GM18498 (cell line): ENCODE measurements at regions not wholly inside any gene's neighbourhood (a gene's known extent, or its start where the extent isn't known, plus 50 kb on each side); places are given as distances from the start of the nearest gene placed in this dataset.
"Not testable (repeated sequence)": the region's sequence is repeated elsewhere in the genome, so short reads cannot be mapped to it uniquely, and the experiment has no call there.

Experiments used
- ATAC-seq: cut with Tn5 transposase; IDR thresholded peaks from one replicate; pipeline ENCODE4 v1.9.1; 2021; ENCODE audit warnings: mild to moderate bottlenecking, moderate library complexity; ENCODE audit not compliant: unreplicated experiment

DNA sequence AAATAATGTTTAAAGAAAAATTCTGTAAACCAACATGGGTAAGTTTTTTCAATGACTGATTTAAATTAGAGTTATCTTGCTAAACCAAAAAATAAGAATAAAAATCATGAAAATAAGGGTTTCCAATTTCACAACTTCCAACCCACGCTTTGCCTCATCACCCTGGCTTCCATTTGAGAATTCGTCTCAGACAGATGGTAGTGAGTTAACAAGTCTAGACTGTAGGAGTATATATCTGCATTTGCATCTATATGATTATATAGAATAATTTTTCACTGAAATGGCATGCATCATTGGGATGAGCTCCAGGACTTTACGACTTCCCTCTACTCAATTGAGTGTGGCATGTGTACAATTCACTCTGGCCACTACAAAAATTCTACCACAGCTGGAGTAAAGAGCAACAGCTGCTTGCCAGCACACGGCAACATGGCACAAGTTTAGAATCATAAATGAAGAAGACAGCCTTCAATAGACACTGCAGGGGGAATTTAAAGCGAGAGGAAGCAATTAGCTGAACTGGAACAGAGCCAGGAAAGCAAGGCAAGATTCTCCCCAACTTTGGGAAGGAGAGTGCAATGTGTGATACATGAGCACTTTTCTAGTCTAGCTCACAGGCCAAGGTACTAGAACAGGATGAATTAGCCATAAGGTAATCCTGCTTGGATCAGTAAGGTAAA, 1673.5 kb upstream of the CELF4 start:
- ATAC-seq = no peak

DNA sequence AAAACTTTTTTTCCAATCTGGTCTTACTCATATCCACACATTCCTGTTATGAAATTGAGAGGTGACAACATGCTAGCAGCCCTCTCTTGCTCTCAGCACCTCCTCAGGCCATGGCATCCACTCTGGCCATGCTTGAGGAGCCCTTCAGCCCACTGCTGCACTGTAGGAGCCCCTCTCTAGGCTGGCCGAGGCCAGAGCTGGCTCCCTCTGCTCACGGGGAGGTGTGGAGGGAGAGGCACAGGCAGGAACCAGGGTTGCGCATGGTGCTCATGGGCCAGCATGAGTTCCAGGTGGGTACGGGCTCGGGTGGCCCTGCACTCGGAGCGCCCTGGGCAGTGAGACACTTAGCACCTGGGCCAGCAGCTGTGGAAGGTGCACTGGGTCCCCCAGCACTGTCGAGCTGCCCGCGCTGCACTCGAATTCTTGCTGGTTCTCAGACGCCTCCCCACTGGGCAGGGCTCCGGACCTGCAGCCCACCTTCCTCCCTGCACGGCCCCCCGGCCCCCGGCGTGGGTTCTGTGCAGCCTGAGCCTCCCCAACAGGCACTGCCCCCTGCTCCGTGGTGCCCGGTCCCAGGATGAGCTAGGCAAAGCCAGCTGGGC, 1669.6 kb upstream of the CELF4 start:
- no peak for ATAC-seq

GRCh38 chr18:39232937-39233336, 1667.3 kb upstream of the CELF4 start:
- ATAC-seq = no peak

DNA sequence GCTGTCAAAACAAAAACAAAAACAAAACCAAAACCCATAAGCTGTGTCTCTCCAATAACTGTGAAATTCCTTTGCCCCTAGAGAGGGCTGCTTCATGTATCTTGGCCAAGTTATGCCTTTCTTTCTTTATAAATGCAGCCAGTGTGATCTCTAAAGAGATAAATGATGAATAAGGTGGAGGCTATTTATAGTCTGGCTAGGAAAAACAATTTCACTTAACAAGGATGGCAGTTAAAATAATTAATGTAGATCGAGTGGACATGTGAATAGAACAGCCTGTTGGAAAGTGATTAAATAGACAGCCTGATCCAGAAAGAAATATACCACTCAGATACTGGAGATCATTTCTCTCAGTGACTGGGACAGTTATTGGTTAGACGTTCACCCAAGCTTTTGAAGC, 1666.9 kb upstream of the CELF4 start:
- peak; percentile 46 for ATAC-seq

DNA sequence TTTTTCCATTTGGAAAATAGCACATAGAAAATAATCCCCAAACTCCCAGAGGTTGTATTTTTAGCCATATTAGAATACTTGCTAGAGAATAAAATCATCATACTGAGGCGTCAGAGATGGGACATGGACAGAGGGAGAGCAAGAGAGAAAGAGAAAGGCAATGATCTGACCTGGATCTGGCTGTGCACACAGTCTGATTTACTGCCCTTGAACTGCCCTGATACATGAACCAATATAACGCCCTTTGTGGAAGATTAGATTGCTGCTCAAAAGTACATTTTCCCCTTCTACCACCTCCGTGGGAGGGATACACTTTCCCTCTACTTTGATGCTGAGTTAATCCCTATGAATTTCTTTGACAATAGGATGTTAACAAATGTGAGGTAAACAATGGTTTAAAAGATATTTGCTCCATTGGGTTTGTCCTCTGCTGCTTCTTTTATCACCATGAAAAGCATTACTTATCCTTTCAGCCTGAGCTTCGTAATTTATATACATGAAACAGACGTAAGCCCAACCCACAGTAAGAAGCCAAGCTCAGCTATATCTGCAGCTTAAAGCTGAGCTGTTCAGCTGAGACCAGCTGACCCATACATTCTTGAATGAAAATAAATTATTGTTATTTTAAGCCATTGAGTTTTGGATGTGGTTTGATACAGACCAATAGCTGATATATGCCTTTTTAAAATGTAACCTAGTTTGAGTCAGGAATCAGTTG, 1664.6 kb upstream of the CELF4 start:
- ATAC-seq = no peak

GRCh38 chr18:39227769-39228168, 1662.2 kb upstream of the CELF4 start:
- not testable (repeated sequence) for ATAC-seq

GRCh38 chr18:39225373-39225772, 1659.8 kb upstream of the CELF4 start:
- no peak for ATAC-seq

DNA sequence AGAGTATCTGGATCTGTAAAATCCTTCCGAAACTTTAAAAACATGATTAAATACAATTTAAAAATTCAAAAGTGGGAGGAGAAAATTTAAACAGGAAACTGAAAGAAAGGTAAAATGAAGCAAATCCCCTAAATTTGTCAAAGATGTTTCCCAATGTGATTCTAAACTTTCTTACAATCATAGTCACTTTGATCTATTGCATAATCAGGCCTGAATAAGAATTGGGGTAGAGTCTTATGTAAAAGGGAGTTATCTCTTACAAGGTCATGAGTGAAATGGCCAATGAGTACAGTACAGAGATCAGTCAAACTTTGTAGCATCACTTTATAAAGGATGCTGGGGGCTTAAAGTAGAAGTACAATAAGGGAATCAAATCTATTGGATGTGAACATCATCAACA, 1657.7 kb upstream of the CELF4 start:
- ATAC-seq = no peak

GRCh38 chr18:39215920-39216319, 1650.3 kb upstream of the CELF4 start:
- no peak for ATAC-seq

- ATAC-seq = no peak
Observed at GRCh38 chr18:39211461-39211860, 1645.9 kb upstream of the CELF4 start.

DNA sequence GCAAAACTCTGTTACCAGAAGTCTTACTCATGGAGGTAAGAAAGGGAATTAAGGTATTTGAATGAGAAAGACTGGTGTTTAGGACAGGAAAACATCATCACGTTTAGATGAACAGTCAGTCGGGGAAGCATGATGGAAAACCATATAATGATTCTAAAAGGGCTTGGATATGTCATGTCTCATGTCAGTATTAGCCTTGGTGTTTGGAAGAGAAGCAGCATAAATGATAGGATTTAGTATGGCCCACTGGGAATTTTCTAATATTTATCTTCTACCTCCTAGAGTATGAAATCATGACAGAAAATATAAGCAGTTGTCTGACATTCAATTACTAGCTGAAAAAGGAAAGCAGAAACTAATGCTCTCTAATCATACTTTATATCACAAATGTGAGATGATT, 1643.6 kb upstream of the CELF4 start:
- no peak for ATAC-seq

DNA sequence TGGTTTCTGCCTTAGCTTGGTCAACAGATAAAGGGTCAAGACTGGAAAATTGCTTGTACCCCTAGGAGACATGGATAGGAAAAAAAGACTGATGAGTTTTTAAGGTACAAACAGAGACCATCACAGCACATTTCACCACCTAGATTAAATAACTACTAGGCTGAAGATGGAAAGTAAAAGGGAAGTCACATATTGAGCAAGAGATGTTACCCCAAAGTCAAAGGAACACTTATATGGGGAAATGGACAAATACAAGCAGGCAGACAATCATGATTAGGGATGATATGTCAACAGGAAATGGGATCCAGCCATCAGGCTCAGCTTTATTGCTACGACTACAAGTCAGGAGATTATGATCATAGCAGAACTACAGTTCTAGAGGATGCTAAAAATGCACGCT, 1643.1 kb upstream of the CELF4 start:
- no peak for ATAC-seq

DNA sequence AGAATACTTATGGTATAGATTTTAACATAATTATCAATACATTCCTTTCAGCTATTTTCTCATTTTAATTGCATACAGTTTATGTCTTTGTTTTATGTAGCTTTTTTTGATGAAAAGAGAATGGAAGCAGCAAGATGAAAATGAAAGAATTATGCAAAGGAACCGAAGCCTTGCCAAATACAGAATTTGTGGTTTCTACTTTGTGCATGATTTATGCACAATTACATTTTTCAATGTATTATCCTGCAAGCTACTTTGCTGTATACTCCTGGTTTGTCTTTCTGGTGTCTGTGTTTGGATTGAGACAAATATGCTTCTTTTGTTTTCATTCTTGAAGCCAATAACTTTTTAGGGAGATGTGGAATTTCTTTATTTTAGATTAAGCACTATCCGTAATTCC, 1642.6 kb upstream of the CELF4 start:
- no peak for ATAC-seq

DNA sequence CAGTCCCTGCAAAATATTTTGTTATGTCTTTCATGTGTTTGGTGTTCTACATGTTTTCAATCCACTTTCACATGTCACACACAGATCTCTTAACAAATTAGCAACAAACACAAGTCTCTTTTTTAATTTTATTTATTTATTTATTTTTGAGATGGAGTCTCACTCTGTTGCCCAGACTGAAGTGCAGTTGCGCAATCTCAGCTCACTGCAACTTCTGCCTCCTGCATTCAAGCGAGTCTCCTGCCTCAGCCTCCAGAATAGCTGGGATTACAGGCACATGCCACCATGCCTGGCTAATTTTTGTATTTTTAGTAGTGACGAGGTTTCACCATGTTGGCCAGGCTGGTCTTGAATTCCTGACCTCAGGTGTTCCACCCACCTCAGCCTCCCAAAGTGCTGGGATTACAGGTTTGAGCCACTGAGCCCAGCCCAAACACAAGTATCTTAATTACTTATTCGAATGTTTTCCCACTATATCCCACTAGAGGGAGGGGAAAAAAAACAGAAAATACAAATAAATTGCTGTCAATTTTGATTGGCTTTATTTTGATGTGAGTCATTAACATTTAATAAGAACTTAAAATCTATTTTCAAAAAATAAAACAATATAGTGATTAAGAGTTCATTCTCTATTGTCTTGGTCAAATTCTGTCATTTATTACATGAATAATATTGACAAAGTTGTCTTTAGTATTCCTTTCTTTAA, 1641.0 kb upstream of the CELF4 start:
- not testable (repeated sequence) for ATAC-seq

GRCh38 chr18:39205565-39206195, 1640.1 kb upstream of the CELF4 start:
- ATAC-seq = no peak

- no peak for ATAC-seq
Observed at GRCh38 chr18:39200153-39200552, 1634.6 kb upstream of the CELF4 start.

GRCh38 chr18:39199231-39199855, 1633.7 kb upstream of the CELF4 start:
- ATAC-seq = no peak

- no peak for ATAC-seq
Observed at GRCh38 chr18:39198376-39198775, 1632.8 kb upstream of the CELF4 start.

DNA sequence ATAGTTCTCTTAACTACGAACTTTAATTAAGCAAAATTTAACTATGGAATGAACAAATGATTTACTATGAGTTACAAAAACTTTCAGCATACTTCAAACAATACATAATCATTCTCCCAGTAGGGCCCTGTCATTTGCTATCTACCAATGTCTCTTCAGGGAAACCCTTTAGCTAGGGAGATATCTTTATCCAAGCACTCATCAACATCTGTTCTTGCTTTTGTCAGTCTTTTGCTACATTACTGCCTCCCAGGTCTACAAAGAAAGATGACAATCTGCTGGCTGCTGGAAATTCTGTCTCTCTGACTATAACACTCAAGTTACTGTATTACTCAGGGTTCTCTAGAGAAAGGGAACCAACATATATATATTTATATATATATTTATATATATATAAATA, 1626.3 kb upstream of the CELF4 start:
- no peak for ATAC-seq

GRCh38 chr18:39191058-39191457, 1625.5 kb upstream of the CELF4 start:
- ATAC-seq = no peak

- no peak for ATAC-seq
Observed at GRCh38 chr18:39190508-39190907, 1624.9 kb upstream of the CELF4 start.
